Prostate gland (tissue), 2 donors: ENCODE measurements at regions not wholly inside any gene's neighbourhood (a gene's known extent, or its start where the extent isn't known, plus 50 kb on each side); places are given as distances from the start of the nearest gene placed in this dataset.

ENCODE experiments used
- CTCF ChIP-seq, 4 experiments: fragments of 200-600 bp in 2 of 4; fragments of 450-650 bp in 2 of 4; sonication (generic) in 2 of 4; IDR thresholded peaks; 1 replicate in 3 of 4; 2 replicates in 1 of 4; pipeline ENCODE4 v1.5.1; 2016 to 2019; ENCODE audit warnings: antibody characterized with exemption in 4 of 4, mild to moderate bottlenecking in 2 of 4, moderate library complexity in 2 of 4
- POLR2A ChIP-seq: fragments of 450-650 bp; IDR thresholded peaks from one replicate; pipeline ENCODE4 v1.6.1; 2016; ENCODE audit warnings: antibody characterized with exemption, mild to moderate bottlenecking
- POLR2AphosphoS5 ChIP-seq: sonication (generic); formaldehyde crosslinking; IDR thresholded peaks from one replicate; pipeline ENCODE4 v1.6.1; 2017; ENCODE audit warnings: antibody characterized with exemption

- TF ChIP-seq CTCF (IDR thresholded peaks at IDR 0.05) (no peak), POLR2AphosphoS5 (no peak), POLR2A (no peak)
Measured at GRCh38 chr5:166427211-166427610, 1864.2 kb upstream of the WWC1 start.
